Upper lobe of right lung (tissue), 1 donor: ENCODE measurements at regions not wholly inside any gene's neighbourhood (a gene's known extent, or its start where the extent isn't known, plus 50 kb on each side); places are given as distances from the start of the nearest gene placed in this dataset.

Source experiments
- ATAC-seq: fragments of 200-7000 bp; cut with Tn5 transposase; one replicate; pipeline ENCODE4 v1.9.1; 2020; ENCODE audit warnings: mild to moderate bottlenecking, moderate library complexity
- DNase-seq: peaks from one replicate; pipeline ENCODE4 v3.0.0-alpha.2; 2020
- H3K27ac ChIP-seq: fragments of 200-600 bp; one replicate; pipeline ENCODE4 v1.8.0; 2022
- H3K27me3 ChIP-seq: fragments of 200-600 bp; one replicate; pipeline ENCODE4 v1.8.0; 2022; ENCODE audit warnings: mild to moderate bottlenecking
- H3K36me3 ChIP-seq: fragments of 200-600 bp; one replicate; pipeline ENCODE4 v1.8.0; 2022
- H3K4me1 ChIP-seq: fragments of 200-600 bp; one replicate; pipeline ENCODE4 v1.8.0; 2022
- H3K4me3 ChIP-seq: fragments of 200-600 bp; one replicate; pipeline ENCODE4 v1.8.0; 2022; ENCODE audit warnings: mild to moderate bottlenecking
- H3K9me3 ChIP-seq: fragments of 200-600 bp; one replicate; pipeline ENCODE4 v1.8.0; 2022
- CTCF ChIP-seq: fragments of 200-600 bp; IDR thresholded peaks from one replicate; pipeline ENCODE4 v1.8.0; 2022; ENCODE audit warnings: antibody characterized with exemption
- intact Hi-C: fragments of 100-400 bp; cut with DNase I; formaldehyde crosslinking; loops from one replicate; pipeline ENCODE4 v1.11.0; 2022
- microRNA-seq: library from miRNA; unstranded; fragments of <30 nt; microRNA quantifications from one replicate; pipeline ENCODE4 v1.2.0, GENCODE V29; 2020; ENCODE audit warnings: borderline microRNAs expressed
- donor health status: DM: no; HTN: yes; CAD: no; lungs with severe emphysema.

GRCh38 chr7:29754874-29755490 lies 51.3 kb upstream of the WIPF3 start:
- H3K27me3 ChIP-seq = peaks cover 4% of the 10 kb centered on the region
- TF ChIP-seq CTCF = no peak
- no peaks in the 10 kb centered on the region for H3K36me3 ChIP-seq
- intact Hi-C loops = no loop called here
- no peaks in the 10 kb centered on the region for H3K4me1 ChIP-seq
- H3K27ac ChIP-seq = no peak overlapping the region
- no peak for ATAC-seq
- no peak for DNase-seq
- no peak overlapping the region for H3K4me3 ChIP-seq
- H3K9me3 ChIP-seq = no peaks in the 10 kb centered on the region

Small RNA genes in the stretch of these regions (microRNA-seq; reads per million reads assigned to microRNA genes)
- gene MIR550A3 = 1.5 reads per million
